Activated CD4-positive, alpha-beta T cell treated with anti-CD3 and anti-CD28 coated beads, Interleukin-2, amount 50 U/mL, for 48 hours (primary cell): ENCODE measurements at regions not wholly inside any gene's neighbourhood (a gene's known extent, or its start where the extent isn't known, plus 50 kb on each side); places are given as distances from the start of the nearest gene placed in this dataset.
"Not testable (repeated sequence)": the region's sequence is repeated elsewhere in the genome, so short reads cannot be mapped to it uniquely, and the experiment has no call there.

ENCODE experiments used
- DNase-seq, 2 experiments: peaks; one replicate each; pipeline ENCODE4 v3.0.0-alpha.2; 2020

DNA sequence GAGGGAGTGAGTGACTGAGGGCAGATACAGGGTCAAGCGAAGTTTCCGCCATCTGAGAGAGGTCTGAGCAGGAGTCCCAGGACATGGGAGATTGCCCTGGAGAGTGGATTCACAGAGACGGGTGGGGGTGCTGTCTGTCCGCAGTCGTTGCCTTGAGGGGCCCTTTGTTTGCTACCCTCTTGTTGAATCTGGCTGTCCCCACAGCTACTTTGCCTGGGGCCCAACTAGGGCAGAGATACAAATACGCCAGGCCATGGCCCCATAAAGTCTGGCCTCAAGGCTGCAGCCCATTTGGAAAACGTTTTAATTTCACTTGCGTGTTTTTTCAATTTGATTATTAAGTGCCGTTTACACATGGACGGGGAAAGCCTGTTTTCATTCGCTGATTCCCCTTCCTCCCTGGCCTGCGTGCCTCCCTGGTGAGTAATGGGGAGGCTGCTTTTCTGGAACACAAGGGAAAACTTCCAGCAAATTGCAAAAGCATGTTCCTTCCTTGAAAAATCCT lies 134.4 kb downstream of the SMIM20 start:
- DNase-seq: no peak

DNA sequence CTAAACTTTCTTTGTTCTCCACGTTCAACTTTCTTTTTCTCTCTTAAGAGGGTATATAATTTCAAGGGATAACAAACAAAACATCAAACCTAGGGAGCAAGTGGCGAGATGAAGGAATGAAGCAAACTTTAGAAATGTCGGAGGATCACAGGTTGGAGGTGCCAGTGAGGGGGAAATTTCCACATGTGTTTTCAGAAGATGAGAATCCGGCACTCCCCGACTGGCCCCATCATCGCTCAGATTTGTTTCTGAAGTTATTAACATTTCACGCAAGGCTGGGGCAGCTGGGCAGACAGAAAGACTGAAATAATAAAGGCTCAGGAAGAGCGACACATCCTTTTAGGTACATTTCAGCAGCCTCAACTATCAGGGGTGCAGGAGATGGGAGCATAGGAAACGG lies 134.9 kb downstream of the SMIM20 start:
- no peak for DNase-seq

DNA sequence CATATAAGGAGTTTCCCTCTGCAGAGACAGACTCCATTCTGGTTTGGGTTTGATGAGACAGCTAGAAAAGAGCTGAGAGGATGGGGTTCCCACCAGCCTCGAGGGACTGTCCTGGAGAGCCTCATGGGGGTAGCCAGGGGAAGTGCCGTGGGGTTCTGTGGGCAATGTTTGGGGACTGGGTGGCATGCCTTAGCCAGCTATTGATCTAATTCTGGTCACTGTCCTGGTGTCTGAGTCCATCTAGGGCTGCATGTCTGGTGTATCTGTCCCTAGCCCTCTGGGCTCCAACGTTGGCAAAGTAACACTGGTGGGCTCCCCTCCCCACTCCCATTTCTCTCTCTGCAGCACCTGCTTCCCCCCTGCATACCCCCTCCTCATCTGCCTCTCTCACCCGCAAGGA lies 135.4 kb downstream of the SMIM20 start:
- DNase-seq: no peak

GRCh38 chr4:26050212-26050643 lies 136.2 kb downstream of the SMIM20 start:
- DNase-seq: no peak

GRCh38 chr4:26050671-26051070 lies 136.7 kb downstream of the SMIM20 start:
- DNase-seq: no peak

DNA sequence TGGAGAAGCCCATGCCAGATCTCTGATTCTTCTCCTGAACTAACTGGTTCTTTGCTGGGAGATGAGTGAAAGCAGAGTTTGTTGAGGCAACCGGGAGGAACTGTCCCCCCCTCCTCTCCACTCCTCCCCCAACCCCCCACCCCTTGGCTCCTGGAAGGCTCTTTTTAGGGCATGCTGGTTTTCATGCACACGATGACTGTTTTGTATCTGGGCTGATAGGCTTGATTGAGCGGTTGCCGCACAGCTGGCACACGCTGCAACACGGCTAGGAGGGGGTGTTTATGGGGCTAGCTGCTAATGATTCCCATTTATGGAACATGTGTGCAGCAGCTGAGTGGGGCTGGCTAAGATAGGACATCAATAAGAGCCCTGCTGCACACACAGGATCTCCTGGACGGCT lies 137.2 kb downstream of the SMIM20 start:
- no peak for DNase-seq

DNA sequence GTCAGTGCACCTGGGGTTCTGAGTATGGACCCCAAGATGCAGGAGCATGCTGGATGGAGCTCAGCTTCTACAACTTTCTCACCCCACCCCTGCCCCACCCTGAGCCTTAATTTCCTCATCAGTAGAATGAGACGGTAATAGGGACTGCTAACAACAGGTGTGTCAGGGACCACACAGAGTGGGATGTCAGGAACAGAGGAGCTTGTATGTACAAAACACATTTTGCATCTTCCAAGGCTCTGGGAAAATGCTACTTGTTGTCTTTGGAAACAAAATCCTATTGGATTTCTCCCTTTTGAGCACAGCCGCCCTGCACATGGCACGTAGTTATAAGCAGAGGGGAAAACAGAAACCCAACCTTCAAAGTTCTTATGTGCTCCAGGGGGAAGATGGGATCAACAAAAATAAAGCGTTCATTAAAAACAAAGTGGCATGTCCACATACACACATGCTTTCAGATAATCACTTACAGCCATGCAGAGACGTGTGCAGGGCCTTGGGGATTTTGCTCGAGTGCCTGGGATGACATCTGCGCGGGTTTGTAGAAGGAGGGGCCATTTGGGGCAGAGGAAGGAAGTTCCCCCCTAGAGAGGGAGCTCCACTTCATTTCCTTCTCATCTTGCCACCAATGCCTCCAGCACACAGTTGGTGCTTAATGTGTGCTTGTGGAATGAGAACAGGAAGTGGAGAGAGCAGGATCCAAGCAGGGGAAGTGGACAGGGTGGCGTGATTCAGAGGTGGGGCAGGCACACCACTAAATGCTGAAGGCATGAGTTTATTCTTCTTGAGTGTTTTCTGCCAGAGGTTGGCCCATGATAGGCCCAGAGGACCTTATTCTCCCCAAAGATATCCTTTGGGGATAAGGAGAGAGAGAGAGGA lies 138.9 kb downstream of the SMIM20 start:
- DNase-seq: no peak

GRCh38 chr4:26053761-26054160 lies 139.7 kb downstream of the SMIM20 start:
- DNase-seq: no peak

GRCh38 chr4:26055855-26056254 lies 141.8 kb downstream of the SMIM20 start:
- no peak for DNase-seq

GRCh38 chr4:26056406-26056805 lies 142.4 kb downstream of the SMIM20 start:
- no peak for DNase-seq

DNA sequence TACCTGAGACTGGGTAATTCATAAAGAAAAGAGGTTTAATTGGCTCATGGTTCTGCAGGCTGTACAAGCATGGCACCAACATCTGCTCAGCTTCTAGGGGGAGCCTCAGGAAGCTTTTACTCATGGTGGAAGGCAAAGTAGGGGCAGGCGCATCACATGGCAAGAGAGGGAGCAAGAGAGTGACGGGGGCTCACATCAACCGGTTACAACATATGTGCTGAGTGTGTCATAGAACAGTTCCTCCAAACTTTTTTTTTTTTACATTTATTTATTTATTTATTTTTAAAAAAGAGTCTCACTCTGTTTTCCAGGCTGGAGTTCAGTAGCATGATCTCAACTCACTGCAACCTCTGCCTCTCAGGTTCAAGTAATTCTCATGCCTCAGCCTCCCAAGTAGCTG lies 143.8 kb downstream of the SMIM20 start:
- DNase-seq: not testable (repeated sequence)

DNA sequence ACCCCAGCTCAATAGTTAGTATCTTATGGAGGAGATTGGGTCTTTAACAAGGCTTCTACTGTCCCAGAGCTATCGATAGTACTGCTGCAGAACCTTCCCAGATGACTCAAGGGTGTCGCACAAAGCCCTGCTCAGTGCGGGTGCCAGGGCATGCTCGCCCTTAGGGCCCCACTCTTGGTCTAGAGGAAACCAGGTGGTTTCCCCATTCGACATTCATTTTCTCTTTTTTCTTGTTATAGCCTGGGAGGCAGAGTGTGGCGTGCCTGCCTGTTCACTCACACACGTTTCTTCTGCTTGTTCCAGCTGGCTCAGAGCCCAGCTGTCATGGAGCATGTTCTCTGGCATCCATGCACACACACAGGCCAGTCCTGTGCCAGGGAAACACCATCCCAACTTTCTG lies 144.5 kb downstream of the SMIM20 start:
- DNase-seq: peak; percentile 62 to 72

GRCh38 chr4:26059391-26060154 lies 145.6 kb downstream of the SMIM20 start:
- no peak for DNase-seq

- no peak for DNase-seq
Measured at GRCh38 chr4:26060286-26060685, 146.3 kb downstream of the SMIM20 start.

- no peak for DNase-seq
Measured at GRCh38 chr4:26061248-26061986, 147.4 kb downstream of the SMIM20 start.

GRCh38 chr4:26062215-26062614 lies 148.2 kb downstream of the SMIM20 start:
- no peak for DNase-seq

DNA sequence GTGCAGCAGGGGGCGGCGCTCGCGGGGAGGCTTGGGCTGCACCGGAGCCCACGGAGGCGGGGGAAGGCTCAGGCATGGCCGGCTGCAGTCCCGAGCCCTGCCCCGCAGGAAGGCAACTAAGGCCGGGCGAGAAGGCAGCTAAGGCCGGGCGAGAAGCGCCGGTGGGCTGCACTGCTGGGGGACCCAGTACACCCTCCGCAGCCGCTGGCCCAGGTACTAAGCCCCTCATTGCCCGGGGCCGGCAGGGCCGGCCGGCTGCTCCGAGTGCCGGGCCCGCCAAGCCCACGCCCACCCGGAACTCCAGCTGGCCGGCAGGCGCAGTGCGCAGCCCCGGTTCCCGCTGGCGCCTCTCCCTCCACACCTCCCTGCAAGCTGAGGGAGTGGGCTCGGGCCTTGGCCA lies 150.0 kb downstream of the SMIM20 start:
- not testable (repeated sequence) for DNase-seq

DNA sequence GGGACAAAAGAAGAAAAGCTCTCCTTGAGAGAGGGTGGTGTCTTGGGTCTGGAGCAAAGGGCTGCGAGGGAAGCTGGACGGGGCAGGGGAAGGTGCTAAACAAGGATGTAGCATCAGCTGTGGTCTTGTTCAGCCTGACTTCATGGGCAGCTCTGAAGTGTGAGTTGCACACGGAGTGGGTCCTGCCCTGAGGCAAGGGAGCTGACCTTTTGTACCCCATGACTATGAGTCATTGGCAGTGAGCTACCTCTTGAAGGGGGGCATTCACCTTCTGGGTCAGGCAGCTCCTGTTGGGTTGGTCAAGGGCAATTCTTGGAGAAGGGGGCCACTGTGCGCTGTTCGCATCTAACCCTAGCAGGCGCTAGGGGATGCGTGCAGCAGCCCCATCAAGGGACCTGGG lies 151.8 kb downstream of the SMIM20 start:
- no peak for DNase-seq

DNA sequence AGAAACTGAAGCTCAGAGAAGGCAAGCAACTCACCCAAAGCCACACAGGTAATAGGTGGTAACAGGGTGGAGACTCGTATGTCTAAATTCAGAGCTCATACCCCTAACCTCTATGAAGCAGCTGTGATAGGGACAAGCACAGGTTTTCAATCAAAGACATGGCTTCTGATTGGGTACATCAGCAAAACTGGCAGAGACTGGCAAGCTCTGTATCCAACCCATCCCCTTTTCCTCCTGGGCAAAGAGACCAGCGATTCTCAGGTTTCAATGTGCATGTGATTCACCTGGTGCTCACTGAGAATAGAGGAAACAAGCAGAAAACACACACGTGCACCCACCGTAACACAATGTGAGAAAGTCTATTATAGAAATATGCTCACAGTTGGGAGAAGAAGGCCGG lies 153.0 kb downstream of the SMIM20 start:
- DNase-seq: no peak

- DNase-seq: no peak
Measured at GRCh38 chr4:26069218-26069617, 155.2 kb downstream of the SMIM20 start.

DNA sequence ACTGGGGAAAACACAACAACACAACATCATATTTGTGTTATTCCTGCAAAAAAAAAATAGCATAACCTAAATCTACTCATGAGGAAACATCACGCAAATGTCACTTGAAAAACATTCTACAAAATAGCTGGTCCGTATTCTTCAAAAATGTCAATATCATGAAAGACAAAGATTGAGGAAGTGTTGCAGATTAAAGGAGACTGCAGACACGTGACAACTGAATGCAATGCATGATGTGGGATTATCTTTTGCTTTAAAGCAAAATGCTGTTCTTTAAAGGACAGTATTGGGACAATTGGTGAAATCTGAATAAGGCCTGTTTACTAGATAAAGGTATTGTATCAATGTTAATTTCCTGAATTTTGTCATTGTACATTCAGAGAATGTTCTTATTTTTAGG lies 157.7 kb downstream of the SMIM20 start:
- DNase-seq: no peak

DNA sequence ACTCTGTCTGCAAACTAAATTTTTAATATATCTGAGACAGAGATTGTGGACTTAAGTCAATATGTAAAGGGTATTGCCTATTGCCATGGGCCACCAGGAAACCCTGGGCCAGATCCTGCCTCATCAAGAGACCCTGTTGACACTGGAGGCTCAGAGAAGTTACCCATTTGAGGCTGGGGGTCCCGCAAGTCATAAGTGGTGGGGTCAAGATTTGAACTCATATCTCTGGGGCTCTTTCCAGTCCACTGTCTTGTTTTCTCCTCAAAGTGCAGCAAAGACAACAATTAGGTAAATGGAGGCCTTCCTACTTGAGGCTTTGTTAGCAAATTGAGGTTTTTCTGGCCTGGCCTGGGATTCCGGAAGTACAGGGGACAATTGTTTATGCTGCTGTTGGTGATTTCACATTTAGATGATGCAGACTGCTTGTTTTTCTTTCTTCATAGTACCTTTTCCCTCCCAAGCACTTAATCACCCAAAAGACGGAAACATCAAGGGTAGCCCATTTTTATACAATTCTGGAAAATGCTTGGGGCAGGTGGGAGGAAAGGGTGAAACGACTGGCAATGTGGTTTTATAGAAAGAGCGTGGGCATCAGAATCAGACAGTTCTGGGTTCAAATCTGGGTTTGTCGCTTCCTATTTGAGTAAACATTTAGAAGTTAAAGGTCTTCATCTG lies 160.0 kb downstream of the SMIM20 start:
- DNase-seq: peak; percentile 37 to 49
